ENCODE measurements at regions not wholly inside any gene's neighbourhood (a gene's known extent, or its start where the extent isn't known, plus 50 kb on each side); places are given as distances from the start of the nearest gene placed in this dataset.

GRCh38 chr6:14462135-14462534 is 344.6 kb downstream of the CD83 start:
- Mint-ChIP-seq H3K9me3 (no peaks in the 10 kb centered on the region), H3K4me3 (no peak overlapping the region), H3K27ac (no peak overlapping the region), H3K27me3 (ENCODE audit: low read depth in 2 of 2) (peaks cover 35 to 70% of the 10 kb centered on the region in 2 donors), H3K36me3 (no peaks in the 10 kb centered on the region), H3K4me1 (peaks cover 9% of the 10 kb centered on the region in 2 donors)
- TF ChIP-seq CTCF (IDR thresholded peaks at IDR 0.05): no peak
- Histone ChIP-seq H3K9me3 (ENCODE audit: control insufficient read depth, insufficient read depth, low read length) (no peaks in the 10 kb centered on the region), H3K27ac (ENCODE audit: low read length) (no peak overlapping the region), H3K4me1 (ENCODE audit: control insufficient read depth, insufficient read depth, low read length) (peaks cover 14% of the 10 kb centered on the region), H3K4me3 (ENCODE audit: low read length) (no peak overlapping the region), H3K27me3 (ENCODE audit: control insufficient read depth, insufficient read depth, low read length) (no peaks in the 10 kb centered on the region), H3K36me3 (ENCODE audit: control insufficient read depth, insufficient read depth, low read length) (no peaks in the 10 kb centered on the region)
- no peak for DNase-seq
- WGBS (ENCODE audit: insufficient coverage): 100% methylated on average over 1 of the region's 3 CpGs
- ATAC-seq: no peak
- intact Hi-C loops (cut with micrococcal nuclease): no loop called here

GRCh38 chr6:14462566-14462965 is 345.0 kb downstream of the CD83 start:
- Histone ChIP-seq H3K36me3 (ENCODE audit: control insufficient read depth, insufficient read depth, low read length) (no peaks in the 10 kb centered on the region), H3K9me3 (ENCODE audit: control insufficient read depth, insufficient read depth, low read length) (no peaks in the 10 kb centered on the region), H3K27me3 (ENCODE audit: control insufficient read depth, insufficient read depth, low read length) (no peaks in the 10 kb centered on the region), H3K4me3 (ENCODE audit: low read length) (no peak overlapping the region), H3K4me1 (ENCODE audit: control insufficient read depth, insufficient read depth, low read length) (peaks cover 14% of the 10 kb centered on the region), H3K27ac (ENCODE audit: low read length) (no peak overlapping the region)
- no peak for TF ChIP-seq CTCF (IDR thresholded peaks at IDR 0.05)
- peaks cover 37 to 74% of the 10 kb centered on the region in 2 donors for H3K27me3 Mint-ChIP-seq (ENCODE audit: low read depth in 2 of 2)
- intact Hi-C loops (cut with micrococcal nuclease): no loop called here
- 75% methylated on average over 2 of the region's 2 CpGs for WGBS (ENCODE audit: insufficient coverage)
- DNase-seq (no peak), ATAC-seq (no peak)
- H3K36me3 Mint-ChIP-seq: no peaks in the 10 kb centered on the region
- no peak overlapping the region for H3K27ac Mint-ChIP-seq
- no peaks in the 10 kb centered on the region for H3K9me3 Mint-ChIP-seq
- H3K4me3 Mint-ChIP-seq: no peak overlapping the region
- peaks cover 9% of the 10 kb centered on the region in 2 donors for H3K4me1 Mint-ChIP-seq

- H3K4me1 Mint-ChIP-seq: peaks cover 9% of the 10 kb centered on the region in 2 donors
- Histone ChIP-seq H3K27me3 (ENCODE audit: control insufficient read depth, insufficient read depth, low read length) (no peaks in the 10 kb centered on the region), H3K27ac (ENCODE audit: low read length) (no peak overlapping the region), H3K4me3 (ENCODE audit: low read length) (no peak overlapping the region), H3K4me1 (ENCODE audit: control insufficient read depth, insufficient read depth, low read length) (peaks cover 14% of the 10 kb centered on the region), H3K9me3 (ENCODE audit: control insufficient read depth, insufficient read depth, low read length) (no peaks in the 10 kb centered on the region), H3K36me3 (ENCODE audit: control insufficient read depth, insufficient read depth, low read length) (no peaks in the 10 kb centered on the region)
- H3K4me3 Mint-ChIP-seq: no peak overlapping the region
- WGBS (ENCODE audit: insufficient coverage): 44% methylated on average over 6 of the region's 6 CpGs
- intact Hi-C loops (cut with micrococcal nuclease): no loop called here
- H3K27ac Mint-ChIP-seq: no peak overlapping the region
- no peaks in the 10 kb centered on the region for H3K36me3 Mint-ChIP-seq
- DNase-seq (no peak), ATAC-seq (peak in 2 of 3 donors; percentile 40 to 71)
- TF ChIP-seq CTCF (IDR thresholded peaks at IDR 0.05): no peak
- H3K27me3 Mint-ChIP-seq (ENCODE audit: low read depth in 2 of 2): peaks cover 40 to 72% of the 10 kb centered on the region in 2 donors
- no peaks in the 10 kb centered on the region for H3K9me3 Mint-ChIP-seq
These were observed 345.5 kb downstream of the CD83 start for GRCh38 chr6:14463110-14463509.

- no peak for TF ChIP-seq CTCF (IDR thresholded peaks at IDR 0.05)
- WGBS (ENCODE audit: insufficient coverage): 70% methylated on average over 5 of the region's 5 CpGs
- no peak overlapping the region for H3K4me3 Mint-ChIP-seq
These were observed 346.5 kb downstream of the CD83 start for GRCh38 chr6:14464055-14464454.

More at GRCh38 chr6:14464055-14464454, 346.5 kb downstream of the CD83 start:
- Histone ChIP-seq H3K4me1 (ENCODE audit: control insufficient read depth, insufficient read depth, low read length) (peaks cover 14% of the 10 kb centered on the region), H3K27me3 (ENCODE audit: control insufficient read depth, insufficient read depth, low read length) (no peaks in the 10 kb centered on the region), H3K4me3 (ENCODE audit: low read length) (no peak overlapping the region), H3K36me3 (ENCODE audit: control insufficient read depth, insufficient read depth, low read length) (no peaks in the 10 kb centered on the region), H3K9me3 (ENCODE audit: control insufficient read depth, insufficient read depth, low read length) (peaks cover 5% of the 10 kb centered on the region), H3K27ac (ENCODE audit: low read length) (no peak overlapping the region)
- Mint-ChIP-seq H3K36me3 (peaks cover 4% of the 10 kb centered on the region), H3K4me1 (peaks cover 9% of the 10 kb centered on the region in 2 donors), H3K27me3 (ENCODE audit: low read depth in 2 of 2) (peaks cover 44 to 72% of the 10 kb centered on the region in 2 donors), H3K27ac (no peak overlapping the region), H3K9me3 (peaks cover 0 to 2% of the 10 kb centered on the region in 2 donors)
- intact Hi-C loops (cut with micrococcal nuclease): no loop called here
- DNase-seq (no peak), ATAC-seq (no peak)
